ENCODE measurements at regions not wholly inside any gene's neighbourhood (a gene's known extent, or its start where the extent isn't known, plus 50 kb on each side); places are given as distances from the start of the nearest gene placed in this dataset.

DNA sequence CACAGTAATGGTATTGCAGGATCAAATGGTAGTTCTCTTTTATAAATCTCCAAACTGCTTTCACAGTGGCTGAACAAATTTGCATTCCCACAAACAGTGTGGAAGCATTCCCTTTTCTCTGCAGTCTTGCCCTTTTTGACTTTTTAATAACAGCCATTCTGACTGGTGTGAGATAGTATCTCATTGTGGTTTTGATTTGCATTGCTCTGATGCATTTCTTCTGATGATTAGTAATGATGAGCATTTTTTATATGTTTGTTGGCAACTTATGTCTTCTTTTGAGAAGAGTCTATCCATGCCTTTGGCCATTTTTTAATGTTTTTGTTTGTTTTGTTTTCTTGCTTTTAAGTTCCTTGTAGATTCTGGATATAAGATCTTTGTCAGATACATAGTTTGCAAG, 316.1 kb upstream of the TMCO5A start:
- no peaks in the 10 kb centered on the region for H3K79me2 ChIP-seq (ENCODE audit: insufficient read depth)
- no peak for TF ChIP-seq RAD21 (IDR thresholded peaks at IDR 0.05; ENCODE audit: low read length)
- TF ChIP-seq, protein P1, sequence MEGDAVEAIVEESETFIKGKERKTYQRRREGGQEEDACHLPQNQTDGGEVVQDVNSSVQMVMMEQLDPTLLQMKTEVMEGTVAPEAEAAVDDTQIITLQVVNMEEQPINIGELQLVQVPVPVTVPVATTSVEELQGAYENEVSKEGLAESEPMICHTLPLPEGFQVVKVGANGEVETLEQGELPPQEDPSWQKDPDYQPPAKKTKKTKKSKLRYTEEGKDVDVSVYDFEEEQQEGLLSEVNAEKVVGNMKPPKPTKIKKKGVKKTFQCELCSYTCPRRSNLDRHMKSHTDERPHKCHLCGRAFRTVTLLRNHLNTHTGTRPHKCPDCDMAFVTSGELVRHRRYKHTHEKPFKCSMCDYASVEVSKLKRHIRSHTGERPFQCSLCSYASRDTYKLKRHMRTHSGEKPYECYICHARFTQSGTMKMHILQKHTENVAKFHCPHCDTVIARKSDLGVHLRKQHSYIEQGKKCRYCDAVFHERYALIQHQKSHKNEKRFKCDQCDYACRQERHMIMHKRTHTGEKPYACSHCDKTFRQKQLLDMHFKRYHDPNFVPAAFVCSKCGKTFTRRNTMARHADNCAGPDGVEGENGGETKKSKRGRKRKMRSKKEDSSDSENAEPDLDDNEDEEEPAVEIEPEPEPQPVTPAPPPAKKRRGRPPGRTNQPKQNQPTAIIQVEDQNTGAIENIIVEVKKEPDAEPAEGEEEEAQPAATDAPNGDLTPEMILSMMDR (IDR thresholded peaks at IDR 0.05), result no peak
- no peak for TF ChIP-seq GABPA (IDR thresholded peaks at IDR 0.05; ENCODE audit: low read depth)
- TF ChIP-seq TCF12 (IDR thresholded peaks at IDR 0.05), result no peak
- TF ChIP-seq FOXJ3 (CRISPR knock-in tag; IDR thresholded peaks at IDR 0.05), result no peak
- TF ChIP-seq, protein P2, sequence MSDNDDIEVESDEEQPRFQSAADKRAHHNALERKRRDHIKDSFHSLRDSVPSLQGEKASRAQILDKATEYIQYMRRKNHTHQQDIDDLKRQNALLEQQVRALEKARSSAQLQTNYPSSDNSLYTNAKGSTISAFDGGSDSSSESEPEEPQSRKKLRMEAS (IDR thresholded peaks at IDR 0.05; ENCODE audit: low read depth), result no peak
- no peak overlapping the region for H3K27ac ChIP-seq (ENCODE audit: low read depth in 2 of 2, low read length in 1 of 2)
- no peaks in the 10 kb centered on the region for H3K27me3 ChIP-seq (ENCODE audit: insufficient read depth)
- H3F3A ChIP-seq (replicated peaks; ENCODE audit: insufficient read depth), result peaks cover 11% of the 10 kb centered on the region
- no peaks in the 10 kb centered on the region for H4K20me1 ChIP-seq (ENCODE audit: insufficient read depth)
- ChIA-PET CTCF (no interaction called here), POLR2A (no interaction called here)
- H3K4me3 ChIP-seq (ENCODE audit: low read depth in 2 of 2, low read length in 1 of 2), result no peak overlapping the region
- no peak overlapping the region for H3K9ac ChIP-seq
- no peak overlapping the region for H2AFZ ChIP-seq (ENCODE audit: low read depth)
- H3K4me1 ChIP-seq (ENCODE audit: control insufficient read depth in 1 of 2, insufficient read depth in 2 of 2, low read depth in 1 of 2, low read length in 1 of 2), result no peaks in the 10 kb centered on the region
- no peaks in the 10 kb centered on the region for H3K9me2 ChIP-seq
- no peaks in the 10 kb centered on the region for H3K9me3 ChIP-seq
- H3K36me3 ChIP-seq (replicated peaks in 1 of 2; ENCODE audit: control insufficient read depth in 1 of 2, insufficient read depth in 2 of 2, low read length in 1 of 2), result no peaks in the 10 kb centered on the region
- H3K4me2 ChIP-seq, result no peak overlapping the region
- no peak for DNase-seq

DNA sequence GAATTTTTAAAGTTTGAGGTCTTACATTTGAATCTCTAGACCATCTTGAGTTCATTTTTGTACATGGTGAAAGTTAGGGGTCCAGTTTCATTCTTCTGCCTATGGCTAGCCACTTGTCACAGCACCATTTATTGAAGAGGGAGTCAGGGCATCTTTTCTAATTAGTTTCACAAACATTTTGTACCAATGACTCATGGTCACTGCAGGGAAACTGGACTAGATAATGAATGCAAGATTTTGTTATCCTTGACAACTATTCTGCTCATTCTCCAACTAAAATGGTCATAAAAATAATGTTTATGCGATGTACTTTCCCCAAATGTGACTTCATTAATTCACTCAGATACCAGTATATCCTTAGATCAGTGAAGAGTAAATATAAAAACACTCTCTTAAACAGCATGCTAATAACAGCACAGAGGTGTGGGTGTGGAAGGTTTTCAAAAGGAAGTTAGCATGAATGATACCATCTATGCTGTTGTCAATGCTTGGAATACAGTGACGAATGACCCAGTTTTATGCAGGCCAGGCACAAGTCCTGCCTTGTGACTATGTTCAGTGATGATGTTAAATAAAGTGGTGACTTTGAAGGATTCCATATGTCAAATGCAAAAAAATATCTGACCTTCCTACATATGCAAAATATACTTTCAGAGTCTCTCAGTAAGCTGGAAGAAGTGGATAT, 314.9 kb upstream of the TMCO5A start:
- CTCF ChIA-PET, result no interaction called here
- POLR2A ChIA-PET, result no interaction called here

More for the DNA sequence above, 314.9 kb upstream of the TMCO5A start:
- WGBS (ENCODE audit: low lambda C conversion rate), result 91% methylated on average over 2 of the region's 2 CpGs
- Histone ChIP-seq H3K9me3 (0 out of 2 replicates have a peak, but pooled peaks cover 3% of the 10 kb centered on the region), H4K20me1 (ENCODE audit: insufficient read depth) (no peaks in the 10 kb centered on the region), H3K27ac (ENCODE audit: low read depth in 2 of 2, low read length in 1 of 2) (peak overlapping the region in 1 of 2 experiments; percentile 20; a peak in 2 of 4 replicates), H3K36me3 (replicated peaks in 1 of 2; ENCODE audit: control insufficient read depth in 1 of 2, insufficient read depth in 2 of 2, low read length in 1 of 2) (no peaks in the 10 kb centered on the region), H3K4me3 (ENCODE audit: low read depth in 2 of 2, low read length in 1 of 2) (no peak overlapping the region), H3K4me1 (ENCODE audit: control insufficient read depth in 1 of 2, insufficient read depth in 2 of 2, low read depth in 1 of 2, low read length in 1 of 2) (no peaks in the 10 kb centered on the region), H2AFZ (ENCODE audit: low read depth) (no peak overlapping the region), H3K9ac (no peak overlapping the region), H3K9me2 (no peaks in the 10 kb centered on the region), H3K27me3 (ENCODE audit: insufficient read depth) (no peaks in the 10 kb centered on the region), H3F3A (replicated peaks; ENCODE audit: insufficient read depth) (peaks cover 11% of the 10 kb centered on the region), H3K79me2 (ENCODE audit: insufficient read depth) (no peaks in the 10 kb centered on the region), H3K4me2 (no peak overlapping the region)
- DNase-seq, result no peak
- TF ChIP-seq TCF12 (IDR thresholded peaks at IDR 0.05) (no peak), JUND (IDR thresholded peaks at IDR 0.05) (no peak), EP300 (IDR thresholded peaks at IDR 0.05; ENCODE audit: borderline replicate concordance in 1 of 2, low read depth in 1 of 2, low read length in 1 of 2) (no peak), SMC3 (IDR thresholded peaks at IDR 0.05; ENCODE audit: low read depth, low read length) (no peak), FOXM1 (IDR thresholded peaks at IDR 0.05; ENCODE audit: low read depth) (no peak)
- TF ChIP-seq, protein P3, sequence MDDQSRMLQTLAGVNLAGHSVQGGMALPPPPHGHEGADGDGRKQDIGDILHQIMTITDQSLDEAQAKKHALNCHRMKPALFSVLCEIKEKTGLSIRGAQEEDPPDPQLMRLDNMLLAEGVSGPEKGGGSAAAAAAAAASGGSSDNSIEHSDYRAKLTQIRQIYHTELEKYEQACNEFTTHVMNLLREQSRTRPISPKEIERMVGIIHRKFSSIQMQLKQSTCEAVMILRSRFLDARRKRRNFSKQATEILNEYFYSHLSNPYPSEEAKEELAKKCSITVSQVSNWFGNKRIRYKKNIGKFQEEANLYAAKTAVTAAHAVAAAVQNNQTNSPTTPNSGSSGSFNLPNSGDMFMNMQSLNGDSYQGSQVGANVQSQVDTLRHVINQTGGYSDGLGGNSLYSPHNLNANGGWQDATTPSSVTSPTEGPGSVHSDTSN (IDR thresholded peaks at IDR 0.05), result peak; percentile 8; the same call in 1 of the 2 replicates

Data from SK-N-SH (cell line).